ENCODE measurements at regions not wholly inside any gene's neighbourhood (a gene's known extent, or its start where the extent isn't known, plus 50 kb on each side); places are given as distances from the start of the nearest gene placed in this dataset.

DNA sequence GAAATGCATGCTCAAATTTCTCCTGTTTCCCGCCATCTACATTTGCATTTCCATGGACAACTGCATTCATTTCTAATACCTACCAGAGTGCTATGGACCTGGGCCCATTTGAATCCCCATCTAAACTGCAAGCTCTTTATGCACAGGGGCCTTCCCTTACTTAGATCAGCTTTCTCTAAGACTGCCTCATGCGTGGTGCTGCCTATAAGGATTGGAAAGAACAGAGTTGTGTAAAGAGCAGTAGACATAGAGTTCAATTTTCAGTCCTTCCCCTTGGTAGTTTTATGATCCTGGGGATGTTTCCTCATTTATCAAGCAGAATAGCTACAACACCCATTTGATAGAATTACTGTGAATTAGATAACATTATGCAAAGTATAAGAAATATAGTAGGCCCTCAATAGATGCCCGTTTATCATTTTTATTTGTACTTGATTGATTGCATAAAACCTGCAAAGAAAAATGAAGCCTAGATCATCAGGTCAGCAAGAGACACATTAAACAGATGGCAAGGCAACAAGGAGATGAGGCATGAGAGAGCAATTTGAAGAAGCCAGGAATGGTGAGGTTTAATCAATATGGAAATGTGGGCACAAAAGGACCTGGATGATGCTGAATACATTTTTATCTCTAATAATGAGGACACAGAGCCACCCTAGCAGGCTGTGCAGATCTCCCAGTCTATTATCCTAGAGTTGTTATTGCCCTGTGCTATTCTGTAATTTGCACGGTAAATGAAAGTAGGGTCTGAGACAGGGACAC is 359.7 kb downstream of the FAM181B start:
- DNase-seq (ENCODE audit: low read depth), result no peak

DNA sequence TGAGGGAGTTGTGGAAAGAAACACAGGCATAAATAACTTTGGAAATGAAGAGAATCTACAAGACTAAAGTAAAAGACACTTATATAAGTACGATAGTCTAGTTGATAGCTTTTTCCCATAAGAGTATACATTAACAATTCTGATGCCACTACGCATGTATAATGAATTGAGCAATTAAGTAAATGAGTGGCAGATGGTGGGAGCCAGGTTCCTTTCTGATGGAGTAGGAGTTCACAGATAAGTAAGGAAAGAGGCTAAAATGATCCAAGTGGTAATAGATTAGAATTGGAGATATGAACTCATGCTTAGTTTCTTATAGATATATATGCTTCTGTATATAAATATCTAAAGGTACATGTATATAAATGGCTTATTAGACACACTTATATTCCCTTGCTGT is 368.3 kb downstream of the FAM181B start:
- DNase-seq (ENCODE audit: low read depth), result no peak

DNA sequence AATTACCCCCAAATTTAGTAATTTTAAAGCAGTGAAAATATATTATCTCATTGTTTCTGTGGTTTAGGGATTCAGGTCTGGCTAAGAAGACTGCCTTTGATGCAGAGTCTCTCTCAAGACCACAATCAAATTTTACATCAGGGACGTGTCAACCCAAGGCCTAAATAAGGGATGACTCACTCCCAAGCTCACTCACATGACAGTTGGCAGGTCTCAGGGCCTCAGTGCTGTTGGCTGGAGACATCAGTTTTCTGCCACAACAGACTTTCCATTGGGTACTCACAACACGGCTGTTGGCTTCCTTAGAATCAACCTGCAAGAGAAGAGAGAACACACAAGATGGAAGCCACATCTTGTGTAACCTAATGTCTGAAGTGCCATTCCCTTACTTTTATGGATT is 377.3 kb downstream of the FAM181B start:
- DNase-seq (ENCODE audit: low read depth), result no peak

DNA sequence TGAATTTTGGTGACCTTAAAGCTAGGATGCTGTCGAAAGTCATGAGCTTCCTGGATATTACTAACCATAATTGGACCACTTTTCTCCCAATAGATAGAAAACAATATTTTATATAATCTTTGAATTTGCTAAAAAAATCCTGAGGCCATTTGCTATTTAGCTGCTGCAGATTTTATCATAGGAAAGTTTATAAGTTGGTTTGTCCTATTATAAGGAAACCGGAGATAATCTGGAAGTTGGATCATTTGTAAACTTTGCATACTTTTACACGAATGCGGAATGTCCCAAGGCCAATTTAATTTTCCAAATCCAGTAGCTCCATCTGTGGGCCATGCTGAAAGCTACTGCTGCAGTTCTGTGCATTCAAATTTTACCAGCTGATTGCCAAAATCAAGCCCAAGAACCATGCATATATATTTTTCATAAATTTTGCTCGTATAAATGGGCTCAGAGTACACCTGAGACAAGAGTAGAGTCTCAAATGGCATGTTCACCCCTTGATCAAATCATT is 378.3 kb downstream of the FAM181B start:
- no peak for DNase-seq (ENCODE audit: low read depth)

DNA sequence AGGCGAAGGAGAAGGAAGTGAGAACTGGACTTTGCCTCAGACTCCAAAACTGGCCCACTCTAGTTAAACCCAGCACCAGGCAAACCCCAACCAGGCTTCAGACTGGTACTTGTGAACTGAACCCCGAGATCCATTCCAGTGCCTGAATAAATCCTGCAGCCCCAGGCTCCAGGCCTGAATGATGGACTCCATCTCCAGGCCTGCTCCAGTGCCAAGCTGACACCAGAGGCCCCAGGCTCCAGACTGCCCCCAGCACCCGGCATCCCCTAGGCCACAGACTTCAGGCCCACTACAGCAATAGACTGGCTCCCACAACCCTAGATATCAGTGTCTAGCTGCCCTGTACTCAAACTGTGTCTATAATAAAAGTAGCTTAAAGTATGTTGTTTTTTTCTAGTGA is 406.8 kb downstream of the FAM181B start:
- no peak for DNase-seq (ENCODE audit: low read depth)

DNA sequence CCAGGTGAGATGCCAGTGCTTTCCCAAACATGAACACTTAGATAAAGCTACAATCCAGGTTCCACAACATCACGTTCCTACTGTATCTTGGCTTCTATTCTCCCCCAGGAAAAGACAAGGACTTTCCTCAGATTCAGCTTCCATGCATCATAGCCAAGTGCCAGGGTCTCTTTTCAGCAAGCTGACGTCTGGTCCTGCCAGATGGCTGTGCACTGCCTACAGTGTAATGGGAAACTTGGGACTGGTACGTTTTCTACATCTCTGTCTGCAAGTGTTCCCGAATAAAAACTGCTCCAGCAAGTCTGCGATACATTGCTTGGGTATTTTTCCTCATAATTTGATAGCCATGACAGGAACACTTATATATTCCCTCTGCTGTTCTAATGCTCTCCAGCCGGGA is 412.5 kb downstream of the FAM181B start:
- no peak for DNase-seq (ENCODE audit: low read depth)

GRCh38 chr11:82315093-82315492 is 418.6 kb downstream of the FAM181B start:
- DNase-seq (ENCODE audit: low read depth), result no peak

- DNase-seq (ENCODE audit: low read depth), result no peak
Observed at GRCh38 chr11:82308979-82309378, 424.7 kb downstream of the FAM181B start.

GRCh38 chr11:82305123-82305522 is 428.5 kb downstream of the FAM181B start:
- DNase-seq (ENCODE audit: low read depth), result no peak

DNA sequence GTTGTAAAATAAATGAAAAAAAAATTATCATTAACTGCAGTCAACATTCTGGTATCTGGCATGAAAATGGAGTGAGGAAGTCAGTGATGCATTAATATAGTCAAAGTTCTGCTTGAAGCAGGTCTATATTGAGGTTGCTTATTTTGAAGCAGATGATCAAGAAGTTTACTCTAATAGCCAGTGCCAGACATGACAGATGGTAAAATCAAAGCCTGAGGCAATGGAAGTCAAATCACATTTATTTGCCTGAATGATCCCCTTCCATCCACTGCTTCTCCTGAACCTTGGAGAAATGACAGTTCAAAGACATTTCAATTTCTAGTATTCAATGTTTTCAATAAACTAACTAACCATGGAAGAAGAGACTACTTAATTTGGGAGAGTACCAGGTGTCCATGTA is 430.0 kb downstream of the FAM181B start:
- DNase-seq (ENCODE audit: low read depth), result no peak

- no peak for DNase-seq (ENCODE audit: low read depth)
Observed at GRCh38 chr11:82288471-82288870, 445.2 kb downstream of the FAM181B start.

DNA sequence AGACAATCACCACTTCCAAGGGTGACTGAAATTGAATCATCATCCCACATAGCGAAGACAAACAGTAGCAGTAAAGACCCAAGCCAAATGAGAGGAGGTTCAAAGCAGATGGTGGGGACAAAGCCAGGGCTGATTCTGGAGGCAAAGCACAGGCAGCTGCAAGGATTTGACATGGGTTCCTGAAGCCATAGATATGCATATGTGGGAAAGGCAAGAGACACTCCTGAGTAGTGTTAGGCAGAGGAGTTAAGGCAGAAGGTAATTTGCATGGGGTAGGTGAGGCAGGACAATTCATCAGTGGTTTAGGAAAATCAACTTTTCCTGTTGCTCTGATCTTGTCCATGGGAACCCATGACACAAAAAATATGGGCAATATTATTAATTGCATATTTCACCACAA is 462.8 kb downstream of the FAM181B start:
- no peak for DNase-seq (ENCODE audit: low read depth)

DNA sequence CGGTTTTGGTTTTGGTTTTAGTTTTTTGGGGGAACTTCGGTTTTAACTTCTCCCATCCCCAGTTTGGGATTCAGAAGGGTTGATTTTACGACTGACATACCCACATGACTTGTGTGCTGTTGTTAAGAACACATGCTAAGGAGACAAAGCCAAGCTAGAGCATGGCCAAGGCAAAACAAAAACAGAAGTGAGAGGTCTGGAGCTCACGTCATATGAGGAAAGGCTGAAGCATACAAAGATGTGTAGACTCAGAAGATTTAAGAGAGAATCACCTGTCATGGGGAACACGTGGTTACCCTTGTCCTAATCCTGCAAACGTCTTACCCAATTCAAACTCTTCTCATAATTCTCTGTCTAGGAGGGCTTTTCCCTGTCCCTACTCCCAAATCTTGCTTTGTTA is 465.0 kb downstream of the FAM181B start:
- no peak for DNase-seq (ENCODE audit: low read depth)

- DNase-seq (ENCODE audit: low read depth), result no peak
Observed at GRCh38 chr11:82267186-82267585, 466.5 kb downstream of the FAM181B start.

DNA sequence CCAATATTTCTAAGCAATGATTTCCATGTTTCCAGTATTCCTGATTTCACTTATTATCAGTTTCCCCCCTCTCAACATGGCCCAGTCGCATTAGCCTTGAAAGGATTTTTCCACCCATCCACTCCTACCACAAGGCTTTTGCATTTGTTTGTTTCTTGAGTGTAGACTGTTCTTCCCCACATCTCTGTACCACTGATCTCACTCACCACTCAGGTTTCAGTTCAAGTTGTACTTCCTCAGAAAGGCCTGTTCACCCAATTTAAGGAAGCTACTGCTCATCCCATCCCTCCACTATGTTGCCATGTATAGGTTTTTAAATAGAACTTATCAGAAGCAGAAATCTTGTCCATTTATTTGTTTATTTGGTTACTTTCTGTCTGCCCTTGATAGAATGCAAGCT is 472.3 kb downstream of the FAM181B start:
- DNase-seq (ENCODE audit: low read depth), result no peak

DNA sequence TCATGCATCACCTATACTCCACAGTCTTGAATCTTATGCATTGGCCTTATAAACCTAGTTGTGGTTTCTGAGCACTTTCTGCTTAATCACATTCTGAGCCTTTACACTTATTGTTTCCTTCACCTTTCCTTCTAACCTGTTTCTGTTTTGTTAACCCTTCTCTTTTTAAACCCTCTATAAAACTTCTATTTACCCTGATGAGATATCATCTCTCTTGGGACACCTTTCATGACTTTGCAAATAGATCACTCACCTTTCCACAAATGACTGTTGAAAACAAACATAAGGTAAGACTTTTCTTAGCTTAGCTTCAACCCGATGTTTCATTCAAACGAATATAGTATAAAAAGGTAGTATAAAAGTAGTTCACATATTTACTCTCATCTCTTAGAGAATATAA is 483.6 kb downstream of the FAM181B start:
- no peak for DNase-seq (ENCODE audit: low read depth)

GRCh38 chr11:82246926-82247325 is 486.7 kb downstream of the FAM181B start:
- no peak for DNase-seq (ENCODE audit: low read depth)

DNA sequence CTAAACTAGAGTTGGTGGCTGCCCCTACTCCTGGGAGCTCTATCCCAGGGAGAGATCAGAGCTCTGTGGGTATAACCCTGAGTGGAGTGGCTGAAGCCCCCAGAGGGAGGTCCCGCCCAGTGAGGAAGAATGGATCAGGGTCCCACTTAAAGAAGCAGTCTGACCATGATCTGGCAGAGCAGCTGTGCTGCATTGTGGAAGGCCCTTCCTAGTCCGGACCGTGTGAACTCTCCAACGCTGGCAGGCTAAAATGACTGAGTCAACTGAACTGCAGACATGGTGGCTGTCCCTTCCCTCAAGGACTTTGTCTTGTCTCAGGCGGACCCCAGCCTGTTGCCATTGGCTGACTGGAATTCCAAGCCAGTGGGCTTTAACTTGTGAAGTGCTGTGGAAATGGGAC is 494.2 kb downstream of the FAM181B start:
- no peak for DNase-seq (ENCODE audit: low read depth)

- no peak for DNase-seq (ENCODE audit: low read depth)
Observed at GRCh38 chr11:82234256-82234655, 499.4 kb downstream of the FAM181B start.

DNA sequence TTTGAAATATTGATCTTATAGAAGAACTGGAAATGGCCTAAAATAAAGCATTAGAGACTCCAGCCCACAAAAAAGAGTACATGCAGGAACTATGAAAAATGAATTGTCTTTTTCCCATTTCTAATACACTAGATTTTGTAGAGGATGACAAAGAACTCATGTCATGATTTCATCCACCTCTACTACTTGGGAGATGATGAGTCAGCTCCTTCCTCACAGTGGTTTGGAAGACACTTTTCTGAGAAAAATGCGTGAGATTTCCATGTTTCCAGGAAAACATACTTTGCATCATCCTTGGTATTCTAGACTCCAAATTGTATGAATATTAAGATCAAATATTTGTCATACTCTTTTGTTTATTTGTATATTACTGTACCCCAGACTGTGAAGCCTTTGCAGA is 500.5 kb downstream of the FAM181B start:
- no peak for DNase-seq (ENCODE audit: low read depth)

GRCh38 chr11:82229341-82229740 is 504.3 kb downstream of the FAM181B start:
- no peak for DNase-seq (ENCODE audit: low read depth)

DNA sequence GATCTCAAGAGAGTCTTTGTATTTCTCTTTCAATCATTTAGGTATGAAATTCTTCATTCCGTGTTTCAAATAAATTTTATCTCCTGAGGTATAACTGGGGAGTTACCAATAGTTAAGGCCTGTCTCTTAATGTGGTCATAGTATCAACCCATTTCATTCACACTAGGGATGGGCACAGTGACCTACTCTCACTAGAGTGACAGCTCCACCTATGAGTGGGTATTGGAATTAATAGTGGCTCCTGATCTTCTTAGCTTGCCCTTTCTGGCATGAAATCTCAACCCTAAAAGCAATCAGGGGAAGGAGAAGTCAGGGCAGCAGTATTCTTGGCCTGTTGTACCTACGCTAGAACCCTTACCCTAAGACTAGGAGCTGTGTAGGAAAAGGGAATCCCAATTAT is 507.7 kb downstream of the FAM181B start:
- no peak for DNase-seq (ENCODE audit: low read depth)

DNA sequence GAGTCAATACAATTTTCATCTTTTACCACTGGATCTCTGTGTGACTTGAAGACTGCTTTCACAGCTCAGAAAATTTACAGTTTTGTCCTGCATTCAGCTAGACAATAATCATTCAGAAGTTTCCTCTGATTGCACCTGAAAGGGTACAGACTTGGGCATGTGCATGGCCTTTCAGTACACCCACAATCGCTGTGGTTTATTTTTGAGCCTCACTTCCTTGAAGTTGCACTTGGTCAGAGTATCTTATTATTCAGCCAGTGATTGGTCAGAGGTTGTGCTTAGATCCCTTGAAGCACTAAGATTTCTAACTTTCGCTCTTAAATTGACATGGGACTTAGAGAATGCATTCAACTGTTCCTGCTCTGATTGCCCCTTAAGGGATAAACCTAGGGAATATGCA is 508.2 kb downstream of the FAM181B start:
- no peak for DNase-seq (ENCODE audit: low read depth)
